ENCODE measurements at regions not wholly inside any gene's neighbourhood (a gene's known extent, or its start where the extent isn't known, plus 50 kb on each side); places are given as distances from the start of the nearest gene placed in this dataset.
"Not testable (repeated sequence)": the region's sequence is repeated elsewhere in the genome, so short reads cannot be mapped to it uniquely, and the experiment has no call there.

GRCh38 chr12:25327321-25327720 lies 76.6 kb upstream of the KRAS start:
- no peak for DNase-seq

- DNase-seq, result no peak
Measured at GRCh38 chr12:25326326-25326725, 75.6 kb upstream of the KRAS start.

- no peak for DNase-seq
Measured at GRCh38 chr12:25324861-25325260, 74.1 kb upstream of the KRAS start.

- no peak for DNase-seq
Measured at GRCh38 chr12:25323581-25323982, 72.9 kb upstream of the KRAS start.

- peak; percentile 24 for DNase-seq
Measured at GRCh38 chr12:25322918-25323531, 72.3 kb upstream of the KRAS start.

GRCh38 chr12:25322351-25322750 lies 71.6 kb upstream of the KRAS start:
- no peak for DNase-seq

GRCh38 chr12:25321772-25322171 lies 71.0 kb upstream of the KRAS start:
- no peak for DNase-seq

- DNase-seq, result no peak
Measured at GRCh38 chr12:25320123-25321006, 69.6 kb upstream of the KRAS start.

- no peak for DNase-seq
Measured at GRCh38 chr12:25319233-25319984, 68.7 kb upstream of the KRAS start.

GRCh38 chr12:25317553-25317952 lies 66.8 kb upstream of the KRAS start:
- no peak for DNase-seq

GRCh38 chr12:25315388-25315787 lies 64.7 kb upstream of the KRAS start:
- DNase-seq, result no peak

GRCh38 chr12:25313266-25313990 lies 62.7 kb upstream of the KRAS start:
- not testable (repeated sequence) for DNase-seq

- DNase-seq, result peak; percentile 38
Measured at GRCh38 chr12:25311506-25311905, 60.8 kb upstream of the KRAS start.

GRCh38 chr12:25310071-25310470 lies 59.3 kb upstream of the KRAS start:
- not testable (repeated sequence) for DNase-seq

GRCh38 chr12:25308756-25309155 lies 58.0 kb upstream of the KRAS start:
- DNase-seq, result peak; percentile 70

GRCh38 chr12:25307818-25308217 lies 57.1 kb upstream of the KRAS start:
- peak; percentile 54 for DNase-seq

GRCh38 chr12:25301798-25302197 lies 51.1 kb upstream of the KRAS start:
- DNase-seq, result peak; percentile 19
